Parathyroid adenoma (tissue), 2 donors: ENCODE measurements at regions not wholly inside any gene's neighbourhood (a gene's known extent, or its start where the extent isn't known, plus 50 kb on each side); places are given as distances from the start of the nearest gene placed in this dataset.

ENCODE experiments used
- H2AFZ ChIP-seq: fragments of 300-600 bp; sonication (generic); one replicate; pipeline ENCODE4 v1.7.0; 2017; ENCODE audit warnings: antibody characterized with exemption, mild to moderate bottlenecking
- H3K27ac ChIP-seq: fragments of 300-600 bp; sonication (generic); one replicate; pipeline ENCODE4 v1.7.0; 2017
- H3K27me3 ChIP-seq: fragments of 300-600 bp; sonication (generic); one replicate; pipeline ENCODE4 v1.7.0; 2017; ENCODE audit warnings: low read length; ENCODE audit not compliant: control insufficient read depth, insufficient read depth
- H3K36me3 ChIP-seq: fragments of 300-600 bp; sonication (generic); one replicate; pipeline ENCODE4 v1.7.0; 2017; ENCODE audit warnings: low read length; ENCODE audit not compliant: control insufficient read depth, insufficient read depth
- H3K4me1 ChIP-seq: fragments of 300-600 bp; sonication (generic); one replicate; pipeline ENCODE4 v1.7.0; 2017; ENCODE audit warnings: control low read depth
- H3K4me2 ChIP-seq: fragments of 300-600 bp; sonication (generic); one replicate; pipeline ENCODE4 v1.7.0; 2017; ENCODE audit warnings: low read length
- H3K4me3 ChIP-seq: fragments of 300-600 bp; sonication (generic); one replicate; pipeline ENCODE4 v1.7.0; 2017; ENCODE audit warnings: low read depth, low read length
- H3K79me2 ChIP-seq: fragments of 300-600 bp; sonication (generic); one replicate; pipeline ENCODE4 v1.7.0; 2017; ENCODE audit warnings: control low read depth
- H3K9ac ChIP-seq: fragments of 300-600 bp; sonication (generic); one replicate; pipeline ENCODE4 v1.7.0; 2017; ENCODE audit warnings: mild to moderate bottlenecking
- H3K9me3 ChIP-seq: fragments of 300-600 bp; sonication (generic); one replicate; pipeline ENCODE4 v1.7.0; 2017; ENCODE audit warnings: low read length; ENCODE audit not compliant: control insufficient read depth
- CTCF ChIP-seq: fragments of 300-600 bp; sonication (generic); IDR thresholded peaks from one replicate; pipeline ENCODE4 v1.7.0; 2017; ENCODE audit warnings: antibody characterized with exemption, mild to moderate bottlenecking
- donor health status: primary hyperparathyroidism.

DNA sequence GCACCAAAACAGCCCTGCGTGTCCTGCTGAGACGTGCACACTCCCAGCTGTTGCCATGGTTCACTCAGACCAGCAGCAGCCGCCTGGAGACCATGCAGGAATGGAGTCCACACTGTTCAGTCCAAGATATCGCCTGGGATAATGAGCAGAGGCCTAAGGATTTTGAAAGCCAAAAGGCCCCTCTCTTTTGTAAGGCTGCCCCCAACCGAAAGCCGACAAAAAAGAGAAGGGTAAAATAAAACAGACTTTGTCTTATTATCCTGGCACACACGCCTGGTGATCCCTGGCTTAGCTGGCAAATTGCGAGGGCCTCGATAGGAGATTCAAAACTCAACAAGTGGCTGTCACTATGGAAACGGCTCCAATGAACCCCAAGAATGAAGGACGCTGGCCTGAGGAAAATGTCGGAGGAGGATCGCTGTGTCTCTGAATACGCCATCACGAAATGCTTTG lies 263.6 kb downstream of the SKIDA1 start:
- Histone ChIP-seq H3K4me2 (no peak overlapping the region), H3K27me3 (no peaks in the 10 kb centered on the region), H3K36me3 (no peaks in the 10 kb centered on the region), H3K27ac (no peak overlapping the region), H3K79me2 (peaks cover 15% of the 10 kb centered on the region), H3K4me3 (no peak overlapping the region), H3K4me1 (peaks cover 9% of the 10 kb centered on the region), H2AFZ (no peak overlapping the region), H3K9ac (no peak overlapping the region), H3K9me3 (no peaks in the 10 kb centered on the region)
- TF ChIP-seq CTCF = no peak

- no peak for TF ChIP-seq CTCF
- Histone ChIP-seq H3K36me3 (no peaks in the 10 kb centered on the region), H3K79me2 (peaks cover 15% of the 10 kb centered on the region), H3K9me3 (no peaks in the 10 kb centered on the region), H3K4me3 (no peak overlapping the region), H2AFZ (no peak overlapping the region), H3K4me2 (no peak overlapping the region), H3K27me3 (no peaks in the 10 kb centered on the region), H3K27ac (no peak overlapping the region), H3K4me1 (peaks cover 6% of the 10 kb centered on the region), H3K9ac (no peak overlapping the region)
Observed at GRCh38 chr10:21260506-21261149, 264.9 kb downstream of the SKIDA1 start.

GRCh38 chr10:21260066-21260465 lies 265.4 kb downstream of the SKIDA1 start:
- peaks cover 11% of the 10 kb centered on the region for H3K79me2 ChIP-seq
- no peak for TF ChIP-seq CTCF
- no peak overlapping the region for H3K9ac ChIP-seq
- H3K4me1 ChIP-seq = peaks cover under 1% of the 10 kb centered on the region
- H3K4me3 ChIP-seq = no peak overlapping the region
- no peaks in the 10 kb centered on the region for H3K9me3 ChIP-seq
- no peaks in the 10 kb centered on the region for H3K27me3 ChIP-seq
- H3K27ac ChIP-seq = no peak overlapping the region
- H3K4me2 ChIP-seq = no peak overlapping the region
- H3K36me3 ChIP-seq = no peaks in the 10 kb centered on the region
- H2AFZ ChIP-seq = no peak overlapping the region

GRCh38 chr10:21257919-21258318 lies 267.6 kb downstream of the SKIDA1 start:
- Histone ChIP-seq H3K79me2 (peaks cover 9% of the 10 kb centered on the region), H3K36me3 (no peaks in the 10 kb centered on the region), H3K9me3 (no peaks in the 10 kb centered on the region), H3K4me2 (no peak overlapping the region), H3K9ac (no peak overlapping the region), H2AFZ (no peak overlapping the region), H3K4me1 (no peaks in the 10 kb centered on the region), H3K4me3 (no peak overlapping the region), H3K27ac (no peak overlapping the region), H3K27me3 (no peaks in the 10 kb centered on the region)
- TF ChIP-seq CTCF = no peak

DNA sequence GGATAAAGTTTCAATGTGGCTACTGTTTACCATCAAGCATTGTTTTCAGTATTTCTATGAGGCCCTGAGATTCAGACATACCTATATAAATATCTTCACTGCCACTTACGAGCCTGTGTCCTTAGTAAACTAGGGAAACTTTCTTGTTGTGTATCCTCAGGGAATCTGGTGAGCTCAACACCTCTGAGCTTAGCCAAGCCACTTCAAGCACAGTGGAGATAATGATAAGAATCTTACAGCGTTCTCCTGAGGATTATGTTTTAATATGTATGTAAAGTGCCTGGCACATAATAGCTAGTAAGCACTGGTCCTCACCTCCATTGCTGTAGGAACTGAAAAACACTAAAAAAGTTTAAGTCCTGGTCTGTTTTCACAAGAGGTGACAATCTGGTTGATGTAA lies 268.3 kb downstream of the SKIDA1 start:
- peaks cover 5% of the 10 kb centered on the region for H3K79me2 ChIP-seq
- H3K36me3 ChIP-seq = no peaks in the 10 kb centered on the region
- no peaks in the 10 kb centered on the region for H3K27me3 ChIP-seq
- no peaks in the 10 kb centered on the region for H3K4me1 ChIP-seq
- TF ChIP-seq CTCF = no peak
- no peak overlapping the region for H3K9ac ChIP-seq
- no peaks in the 10 kb centered on the region for H3K9me3 ChIP-seq
- H3K4me3 ChIP-seq = no peak overlapping the region
- no peak overlapping the region for H3K4me2 ChIP-seq
- H2AFZ ChIP-seq = no peak overlapping the region
- no peak overlapping the region for H3K27ac ChIP-seq
